GM20000 (cell line): ENCODE measurements at regions not wholly inside any gene's neighbourhood (a gene's known extent, or its start where the extent isn't known, plus 50 kb on each side); places are given as distances from the start of the nearest gene placed in this dataset.

Experiments
- DNase-seq: peaks from one replicate; pipeline ENCODE4 v3.0.0; 2012; ENCODE audit warnings: low spot score
- CTCF ChIP-seq: IDR thresholded peaks from 2 replicates; pipeline ENCODE4 v1.5.1; 2012; ENCODE audit warnings: mild to moderate bottlenecking, control low read depth; ENCODE audit errors: extremely low read depth, missing control alignments

- no peak for DNase-seq
- no peak for TF ChIP-seq CTCF
These were observed 636.6 kb upstream of the GOT2 start for GRCh38 chr16:59370717-59371116.

- no peak for DNase-seq
These were observed 635.4 kb upstream of the GOT2 start for GRCh38 chr16:59369523-59369922.

GRCh38 chr16:59368586-59368985 lies 634.5 kb upstream of the GOT2 start:
- no peak for TF ChIP-seq CTCF
- DNase-seq = no peak

More at GRCh38 chr16:59369523-59369922, 635.4 kb upstream of the GOT2 start:
- no peak for TF ChIP-seq CTCF

GRCh38 chr16:59356709-59357108 lies 622.6 kb upstream of the GOT2 start:
- no peak for DNase-seq
- no peak for TF ChIP-seq CTCF

- TF ChIP-seq CTCF = no peak
- DNase-seq = no peak
These were observed 622.0 kb upstream of the GOT2 start for GRCh38 chr16:59356144-59356543.

GRCh38 chr16:59355704-59356103 lies 621.6 kb upstream of the GOT2 start:
- no peak for DNase-seq
- TF ChIP-seq CTCF = no peak

DNA sequence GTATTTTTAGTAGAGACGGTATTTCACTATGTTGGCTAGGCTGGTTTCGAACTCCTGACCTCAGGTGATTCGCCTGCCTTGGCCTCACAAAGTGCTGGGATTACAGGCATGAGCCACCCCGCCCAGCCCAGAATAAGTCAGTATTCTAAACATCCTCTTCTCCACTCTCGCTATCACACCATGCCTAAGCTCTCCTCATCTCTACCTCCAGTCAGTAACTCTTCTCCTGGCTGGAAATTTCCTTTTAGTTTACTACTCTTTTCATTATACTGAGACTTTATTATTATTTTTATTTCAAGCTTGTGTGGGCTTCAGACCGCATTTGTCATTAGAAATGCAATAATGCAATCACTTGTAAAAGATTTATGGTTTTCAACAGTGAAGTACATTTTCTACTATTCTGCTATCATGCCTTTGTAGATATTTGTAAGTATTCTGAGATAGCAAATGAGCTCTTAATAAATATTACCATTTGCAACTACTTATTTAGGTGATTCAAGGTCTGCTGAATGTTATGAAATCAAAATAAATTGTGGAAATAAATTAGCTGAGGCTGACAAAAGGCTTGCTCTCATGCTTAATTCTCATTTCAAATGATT lies 617.3 kb upstream of the GOT2 start:
- TF ChIP-seq CTCF = no peak
- DNase-seq = no peak
